Middle frontal gyrus (tissue), 1 donor: ENCODE measurements at regions not wholly inside any gene's neighbourhood (a gene's known extent, or its start where the extent isn't known, plus 50 kb on each side); places are given as distances from the start of the nearest gene placed in this dataset.

ENCODE experiments used
- DNase-seq: peaks from one replicate; pipeline ENCODE4 v3.0.0-alpha.2; 2015; ENCODE audit warnings: low spot score; ENCODE audit errors: extremely low spot score

GRCh38 chr11:19405966-19406365 is 165.2 kb upstream of the E2F8 start:
- DNase-seq, result no peak

GRCh38 chr11:19404787-19405186 is 164.0 kb upstream of the E2F8 start:
- DNase-seq, result no peak

- no peak for DNase-seq
Measured at GRCh38 chr11:19403196-19403895, 162.6 kb upstream of the E2F8 start.

GRCh38 chr11:19400296-19400695 is 159.6 kb upstream of the E2F8 start:
- DNase-seq, result no peak

- DNase-seq, result no peak
Measured at GRCh38 chr11:19398772-19399527, 158.2 kb upstream of the E2F8 start.

- DNase-seq, result no peak
Measured at GRCh38 chr11:19398273-19398672, 157.5 kb upstream of the E2F8 start.

- no peak for DNase-seq
Measured at GRCh38 chr11:19395050-19395449, 154.3 kb upstream of the E2F8 start.

GRCh38 chr11:19394525-19395016 is 153.8 kb upstream of the E2F8 start:
- DNase-seq, result no peak

GRCh38 chr11:19393941-19394340 is 153.2 kb upstream of the E2F8 start:
- no peak for DNase-seq

- no peak for DNase-seq
Measured at GRCh38 chr11:19392847-19393518, 152.2 kb upstream of the E2F8 start.

- DNase-seq, result no peak
Measured at GRCh38 chr11:19392321-19392720, 151.6 kb upstream of the E2F8 start.

GRCh38 chr11:19391652-19392051 is 150.9 kb upstream of the E2F8 start:
- no peak for DNase-seq

- DNase-seq, result no peak
Measured at GRCh38 chr11:19391026-19391425, 150.3 kb upstream of the E2F8 start.

- no peak for DNase-seq
Measured at GRCh38 chr11:19389787-19390303, 149.1 kb upstream of the E2F8 start.

GRCh38 chr11:19382131-19382611 is 141.4 kb upstream of the E2F8 start:
- peak; percentile 44 for DNase-seq

- no peak for DNase-seq
Measured at GRCh38 chr11:19380375-19380774, 139.6 kb upstream of the E2F8 start.

GRCh38 chr11:19379465-19379864 is 138.7 kb upstream of the E2F8 start:
- no peak for DNase-seq

GRCh38 chr11:19378814-19379213 is 138.1 kb upstream of the E2F8 start:
- no peak for DNase-seq

GRCh38 chr11:19377881-19378280 is 137.1 kb upstream of the E2F8 start:
- DNase-seq, result no peak

- no peak for DNase-seq
Measured at GRCh38 chr11:19375440-19375839, 134.7 kb upstream of the E2F8 start.

- no peak for DNase-seq
Measured at GRCh38 chr11:19374151-19374569, 133.4 kb upstream of the E2F8 start.

GRCh38 chr11:19372381-19372780 is 131.6 kb upstream of the E2F8 start:
- DNase-seq, result no peak
